ENCODE measurements at regions not wholly inside any gene's neighbourhood (a gene's known extent, or its start where the extent isn't known, plus 50 kb on each side); places are given as distances from the start of the nearest gene placed in this dataset.

- no peak for DNase-seq (ENCODE audit: low read depth)
Measured at GRCh38 chr15:77732514-77733335, 100.0 kb upstream of the LINGO1 start.

GRCh38 chr15:77731945-77732344 is 99.2 kb upstream of the LINGO1 start:
- no peak for DNase-seq (ENCODE audit: low read depth)

- no peak for DNase-seq (ENCODE audit: low read depth)
Measured at GRCh38 chr15:77731067-77731466, 98.4 kb upstream of the LINGO1 start.

GRCh38 chr15:77727635-77728304 is 95.1 kb upstream of the LINGO1 start:
- no peak for DNase-seq (ENCODE audit: low read depth)

GRCh38 chr15:77724715-77725114 is 92.0 kb upstream of the LINGO1 start:
- DNase-seq (ENCODE audit: low read depth) = no peak

- no peak for DNase-seq (ENCODE audit: low read depth)
Measured at GRCh38 chr15:77723756-77724155, 91.0 kb upstream of the LINGO1 start.

GRCh38 chr15:77722759-77723460 is 90.2 kb upstream of the LINGO1 start:
- no peak for DNase-seq (ENCODE audit: low read depth)

GRCh38 chr15:77721963-77722362 is 89.3 kb upstream of the LINGO1 start:
- DNase-seq (ENCODE audit: low read depth) = no peak

- no peak for DNase-seq (ENCODE audit: low read depth)
Measured at GRCh38 chr15:77720655-77721054, 87.9 kb upstream of the LINGO1 start.

- DNase-seq (ENCODE audit: low read depth) = no peak
Measured at GRCh38 chr15:77720173-77720572, 87.5 kb upstream of the LINGO1 start.

GRCh38 chr15:77719450-77719849 is 86.7 kb upstream of the LINGO1 start:
- DNase-seq (ENCODE audit: low read depth) = no peak

GRCh38 chr15:77717333-77717990 is 84.8 kb upstream of the LINGO1 start:
- DNase-seq (ENCODE audit: low read depth) = no peak

GRCh38 chr15:77716632-77717332 is 84.1 kb upstream of the LINGO1 start:
- DNase-seq (ENCODE audit: low read depth) = no peak

- no peak for DNase-seq (ENCODE audit: low read depth)
Measured at GRCh38 chr15:77715860-77716259, 83.1 kb upstream of the LINGO1 start.

GRCh38 chr15:77715051-77715450 is 82.3 kb upstream of the LINGO1 start:
- no peak for DNase-seq (ENCODE audit: low read depth)

- DNase-seq (ENCODE audit: low read depth) = no peak
Measured at GRCh38 chr15:77714555-77714954, 81.8 kb upstream of the LINGO1 start.

- no peak for DNase-seq (ENCODE audit: low read depth)
Measured at GRCh38 chr15:77714023-77714422, 81.3 kb upstream of the LINGO1 start.

- DNase-seq (ENCODE audit: low read depth) = no peak
Measured at GRCh38 chr15:77713281-77713680, 80.6 kb upstream of the LINGO1 start.

- no peak for DNase-seq (ENCODE audit: low read depth)
Measured at GRCh38 chr15:77712438-77712837, 79.7 kb upstream of the LINGO1 start.

GRCh38 chr15:77710637-77711036 is 77.9 kb upstream of the LINGO1 start:
- DNase-seq (ENCODE audit: low read depth) = no peak

- DNase-seq (ENCODE audit: low read depth) = no peak
Measured at GRCh38 chr15:77710206-77710605, 77.5 kb upstream of the LINGO1 start.

All from stimulated activated CD8-positive, alpha-beta memory T cell treated with anti-CD3 and anti-CD28 coated beads, Interleukin-12 subunit alpha, Interleukin-12 subunit beta, amount 100 ng/mL, for 1 hour (primary cell).